K562 (cell line): ENCODE measurements at regions not wholly inside any gene's neighbourhood (a gene's known extent, or its start where the extent isn't known, plus 50 kb on each side); places are given as distances from the start of the nearest gene placed in this dataset.

Experiments used
- ATAC-seq: fragments of 200-7000 bp; cut with Tn5 transposase; 3 replicates; pipeline ENCODE4 v1.9.1; 2020; ENCODE audit warnings: moderate library complexity
- BruUV-seq: library from RNA; stranded (reverse); fragments of 400-500 nt; replicated peaks from 2 replicates; lab custom pipeline; 2021; lab: Mats Ljungman, UMichigan
- CTCF ChIA-PET: fragments of 300-600 bp; formaldehyde crosslinking; extraction: SDS; loops from one replicate; lab custom pipeline; 2021; ENCODE audit warnings: low intra/inter-chr PET ratio; lab: Yijun Ruan, JAX
- POLR2A ChIA-PET: fragments of 300-600, 350-650 bp; sonication (Branson Sonifier 250); formaldehyde crosslinking; extraction: SDS; loops from one replicate; lab custom pipeline; 2021; ENCODE audit warnings: antibody characterized with exemption, inconsistent platforms; lab: Yijun Ruan, JAX
- DNase-seq, 4 experiments: peaks; one replicate each; pipeline versions ENCODE4 v3.0.0 to v3.0.0-alpha.2; 2011 to 2018; ENCODE audit warnings: low spot score in 3 of 4, mixed read lengths in 3 of 4; ENCODE audit errors: extremely low read depth in 1 of 4
- FAIRE-seq: peaks from 2 replicates; lab custom pipeline; 2011; peaks lifted over from hg19 to GRCh38; lab: Jason Lieb, UNC
- H2AFZ ChIP-seq: 2 replicates; pipeline ENCODE4 v1.6.0; 2011; ENCODE audit warnings: low read depth, low read length, control low read depth, inconsistent platforms
- H3K27ac ChIP-seq: fragments of 200-600 bp; 3 replicates; pipeline ENCODE4 v1.8.0; 2011; ENCODE audit warnings: low read depth, mild to moderate bottlenecking, control low read depth, inconsistent platforms, low read length, moderate library complexity, mixed read lengths; ENCODE audit errors: extremely low read depth
- H3K27me3 ChIP-seq, 2 experiments: fragments of 300-600 bp in 1 of 2; 2 replicates in 1 of 2; 3 replicates in 1 of 2; pipeline versions ENCODE4 v1.6.0 to v1.8.0; 2011; ENCODE audit warnings: inconsistent platforms in 2 of 2, low read length in 2 of 2, mild to moderate bottlenecking in 1 of 2, mixed read lengths in 1 of 2, moderate library complexity in 1 of 2; ENCODE audit not compliant: control insufficient read depth in 2 of 2, insufficient read depth in 2 of 2
- H3K36me3 ChIP-seq: fragments of 300-600 bp; 3 replicates; pipeline ENCODE4 v1.8.0; 2011; ENCODE audit warnings: mild to moderate bottlenecking, low read length, inconsistent platforms; ENCODE audit not compliant: control insufficient read depth, insufficient read depth
- H3K4me1 ChIP-seq, 2 experiments: fragments of 200-600 bp in 1 of 2; replicated peaks in 1 of 2; 2 replicates in 1 of 2; 3 replicates in 1 of 2; pipeline versions ENCODE4 v1.5.1 to v1.8.0; 2011; ENCODE audit warnings: inconsistent platforms in 2 of 2, low read length in 2 of 2, mild to moderate bottlenecking in 1 of 2, mixed read lengths in 1 of 2, moderate library complexity in 1 of 2; ENCODE audit not compliant: control insufficient read depth in 2 of 2, insufficient read depth in 2 of 2
- H3K4me2 ChIP-seq: 2 replicates; pipeline ENCODE4 v1.6.1; 2011; ENCODE audit warnings: low read length, control low read depth, inconsistent platforms, mixed read lengths; ENCODE audit not compliant: insufficient read depth
- H3K4me3 ChIP-seq: fragments of 200-600 bp; sonication (generic), shearing (Covaris generic); 2 replicates; pipeline ENCODE4 v1.5.1; 2016; ENCODE audit warnings: control low read depth, inconsistent platforms
- H3K79me2 ChIP-seq: fragments of 200-600 bp; 3 replicates; pipeline ENCODE4 v1.8.0; 2011; ENCODE audit warnings: low read length, inconsistent platforms; ENCODE audit not compliant: control insufficient read depth, insufficient read depth
- H3K9ac ChIP-seq, 2 experiments: 2 replicates each; pipeline versions ENCODE4 v1.6.0 to v1.6.1; 2011; ENCODE audit warnings: low read depth in 2 of 2, low read length in 2 of 2, control low read depth in 1 of 2, inconsistent platforms in 1 of 2, mild to moderate bottlenecking in 1 of 2, mixed read lengths in 1 of 2; ENCODE audit not compliant: insufficient read depth in 1 of 2
- H3K9me1 ChIP-seq: one replicate; pipeline ENCODE4 v1.6.0; 2011; ENCODE audit warnings: inconsistent platforms, mild to moderate bottlenecking, low read length, moderate library complexity; ENCODE audit not compliant: control insufficient read depth, insufficient read depth
- H3K9me3 ChIP-seq: replicated peaks from 2 replicates; pipeline ENCODE4 v1.5.1; 2011; ENCODE audit warnings: low read depth, low read length, inconsistent platforms; ENCODE audit not compliant: control insufficient read depth, insufficient read depth
- H4K20me1 ChIP-seq: replicated peaks from 2 replicates; pipeline ENCODE4 v1.6.1; 2011; ENCODE audit warnings: low read length, inconsistent platforms, mixed read lengths; ENCODE audit not compliant: control insufficient read depth, insufficient read depth
- EGR1 ChIP-seq: fragments of 450-650 bp; conservative IDR thresholded peaks from 2 replicates; pipeline ENCODE4 v1.6.1; 2017; ENCODE audit warnings: mild to moderate bottlenecking
- LARP7 ChIP-seq: fragments of 450-650 bp; IDR thresholded peaks from 2 replicates; pipeline ENCODE4 v1.6.1; 2016
- MYC ChIP-seq, 2 experiments: fragments of 250-450 bp in 1 of 2; sonication (Bioruptor Pico) in 1 of 2; IDR thresholded peaks; 2 replicates each; pipeline versions ENCODE4 v1.5.1 to v1.6.1; 2012 to 2021; ENCODE audit warnings: low read depth in 2 of 2, borderline replicate concordance in 1 of 2, improper control_type of control experiment in 1 of 2, low read length in 1 of 2, mild to moderate bottlenecking in 1 of 2, moderate library complexity in 1 of 2
- SP2 ChIP-seq: IDR thresholded peaks from 2 replicates; pipeline ENCODE4 v1.6.1; 2011; ENCODE audit warnings: mild to moderate bottlenecking, low read depth, low read length, moderate library complexity; ENCODE audit not compliant: poor library complexity, severe bottlenecking; ENCODE audit errors: extremely low read depth
- SRSF9 ChIP-seq: fragments of 200-400 bp; formaldehyde crosslinking; IDR thresholded peaks from 2 replicates; pipeline ENCODE4 v1.6.1; 2017; ENCODE audit warnings: low read depth, low read length, borderline replicate concordance
- ZNF384 ChIP-seq: IDR thresholded peaks from 2 replicates; pipeline ENCODE4 v1.6.1; 2012; ENCODE audit warnings: low read depth, low read length, improper control_type of control experiment
- ZNF445 ChIP-seq: fragments of 250-450 bp; sonication (Bioruptor Pico); IDR thresholded peaks from 2 replicates; pipeline ENCODE4 v1.4.0; 2020; ENCODE audit warnings: low read depth, mild to moderate bottlenecking, moderate library complexity
- WGBS: fragments of 100-300 bp; shearing (Covaris generic); methylation state at CpG from one replicate; pipeline ENCODE4 v1.1.6; 2016; ENCODE audit warnings: low coverage, mixed read lengths; ENCODE audit not compliant: insufficient coverage; ENCODE audit errors: missing lambda C conversion rate; 5-methylcytosine and 5-hydroxymethylcytosine counted together
- in situ Hi-C: fragments of 300-500 bp; cut with MboI; formaldehyde crosslinking; loops from 4 replicates; pipeline ENCODE4 v1.15.0; 2018; ENCODE audit warnings: inconsistent platforms, mixed read lengths
- intact Hi-C: fragments of 100-400 bp; cut with micrococcal nuclease; formaldehyde crosslinking; loops from 2 replicates; pipeline ENCODE4 v1.14.2; 2022

DNA sequence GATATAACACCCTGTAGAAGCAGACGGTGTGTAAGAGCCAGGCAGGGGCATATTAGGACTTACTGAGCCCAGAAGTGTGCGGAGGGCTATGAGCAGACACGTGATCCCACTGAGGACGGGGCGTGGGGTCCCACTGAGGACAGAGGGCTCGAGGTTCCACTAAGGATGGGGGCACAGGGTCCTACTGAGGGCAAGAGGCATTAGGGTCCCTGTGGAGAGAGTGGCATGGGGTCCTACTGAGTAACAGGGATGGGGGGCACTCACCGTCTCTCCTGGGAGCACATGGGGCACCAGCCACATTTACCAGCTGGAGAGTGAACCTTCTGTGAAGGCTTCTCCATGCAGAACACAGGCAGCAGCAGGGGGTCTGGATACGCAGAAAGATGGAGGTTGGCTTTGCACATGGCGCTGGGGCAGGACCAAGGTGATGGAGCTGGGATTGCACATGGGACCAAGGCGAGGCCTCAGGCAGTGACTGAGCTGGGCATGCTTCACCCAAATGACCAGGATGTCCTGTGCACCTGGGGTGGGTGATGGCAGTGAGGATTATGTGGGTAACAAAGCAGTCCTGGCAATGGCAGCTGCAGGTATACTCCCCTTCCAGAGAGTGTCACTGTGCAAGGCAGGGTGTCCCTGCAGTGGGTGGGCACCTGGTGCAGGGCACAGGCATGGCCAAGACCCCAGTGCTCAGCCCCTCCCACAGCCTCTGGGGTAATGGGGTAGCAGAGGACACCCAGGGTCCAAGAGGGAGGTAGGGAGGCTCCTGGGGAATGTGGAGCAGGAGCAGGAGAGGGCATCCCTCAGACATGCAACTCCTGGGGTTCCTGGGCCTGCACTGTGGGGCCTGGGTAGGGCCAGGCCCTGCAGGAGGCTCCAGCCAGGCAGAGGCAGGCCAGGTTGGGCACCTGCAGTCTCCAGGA, 278.1 kb downstream of the TCERG1L start:
- H3K27ac ChIP-seq: no peak overlapping the region
- FAIRE-seq (no peak), ATAC-seq (no peak)
- H3K9ac ChIP-seq: no peak overlapping the region
- H3K27me3 ChIP-seq: peaks cover 0 to 4% of the 10 kb centered on the region in 2 experiments; a peak in 1 of 5 replicates
- WGBS: 0% methylated on average over 7 of the region's 10 CpGs
- H3K36me3 ChIP-seq: no peaks in the 10 kb centered on the region
- no peaks in the 10 kb centered on the region for H4K20me1 ChIP-seq
- H2AFZ ChIP-seq: no peak overlapping the region
- BruUV-seq: no TSS peak
- H3K9me1 ChIP-seq: no peaks in the 10 kb centered on the region
- no peak overlapping the region for H3K4me3 ChIP-seq
- ChIA-PET POLR2A (no interaction called here), CTCF (no interaction called here)
- in situ Hi-C loops: no loop called here
- no peaks in the 10 kb centered on the region for H3K79me2 ChIP-seq
- intact Hi-C loops: no loop called here
- TF ChIP-seq EGR1 (no peak), LARP7 (no peak), SRSF9 (no peak), MYC (IDR thresholded peaks at IDR 0.05; ENCODE audit: low read depth, low read length) (no peak), MYC (CRISPR knock-in tag; IDR thresholded peaks at IDR 0.05; ENCODE audit: borderline replicate concordance, low read depth) (no peak), SP2 (no peak), ZNF445 (CRISPR knock-in tag) (no peak), ZNF384 (no peak)
- TF ChIP-seq, all 486 proteins: peak for 0
- H3K4me1 ChIP-seq: no peaks in the 10 kb centered on the region
- H3K9me3 ChIP-seq: no peaks in the 10 kb centered on the region
- no peak for DNase-seq
- no peak overlapping the region for H3K4me2 ChIP-seq
